A549 (cell line): ENCODE measurements at regions not wholly inside any gene's neighbourhood (a gene's known extent, or its start where the extent isn't known, plus 50 kb on each side); places are given as distances from the start of the nearest gene placed in this dataset.

ENCODE experiments used
- ATAC-seq, 2 experiments: fragments of 200-7000 bp in 1 of 2; fragments of >200 bp in 1 of 2; cut with Nextera tagmentation in 1 of 2; cut with Tn5 transposase in 1 of 2; 3 replicates each; pipeline versions ENCODE4 v1.8.0 to v1.9.1; 2018 to 2020; ENCODE audit warnings: mild to moderate bottlenecking in 1 of 2, moderate library complexity in 1 of 2
- CTCF ChIA-PET: fragments of 300-600 bp; sonication (Branson Sonifier 250); formaldehyde crosslinking; extraction: SDS; loops from one replicate; lab custom pipeline; 2021; ENCODE audit warnings: antibody characterized with exemption, inconsistent platforms; lab: Yijun Ruan, JAX
- POLR2A ChIA-PET: fragments of 350-600 bp; formaldehyde crosslinking; extraction: SDS; loops from one replicate; lab custom pipeline; 2021; ENCODE audit warnings: antibody characterized with exemption, inconsistent platforms; lab: Yijun Ruan, JAX
- DNase-seq, 2 experiments: peaks; one replicate each; pipeline versions ENCODE4 v3.0.0 to v3.0.0-alpha.2; 2011 to 2016; ENCODE audit warnings: low read depth in 1 of 2, low spot score in 1 of 2
- FAIRE-seq: peaks from 2 replicates; lab custom pipeline; 2011; peaks lifted over from hg19 to GRCh38; lab: Jason Lieb, UNC
- H3K27ac ChIP-seq, 2 experiments: fragments of >200 bp; sonication (Bioruptor Twin); formaldehyde crosslinking; 3 replicates each; pipeline ENCODE4 v1.5.1; 2016 to 2017
- H3K4me1 ChIP-seq: fragments of >200 bp; sonication (Bioruptor Twin); formaldehyde crosslinking; 3 replicates; pipeline ENCODE4 v1.6.1; 2016
- H3K4me2 ChIP-seq: fragments of >200 bp; sonication (Bioruptor Twin); formaldehyde crosslinking; 3 replicates; pipeline ENCODE4 v1.6.1; 2016
- H3K4me3 ChIP-seq: fragments of >200 bp; sonication (Bioruptor Twin); formaldehyde crosslinking; 3 replicates; pipeline ENCODE4 v1.5.1; 2016
- H3K9me3 ChIP-seq: fragments of >200 bp; sonication (Bioruptor Twin); formaldehyde crosslinking; 3 replicates; pipeline ENCODE4 v1.6.1; 2016
- BCL3 ChIP-seq: fragments of >200 bp; sonication (Bioruptor Twin); formaldehyde crosslinking; IDR thresholded peaks from 3 replicates; pipeline ENCODE4 v1.6.1; 2016
- CEBPB ChIP-seq, 2 experiments: fragments of >200 bp in 1 of 2; sonication (Bioruptor Twin) in 1 of 2; formaldehyde crosslinking in 1 of 2; IDR thresholded peaks; 2 replicates each; pipeline ENCODE4 v1.6.1; 2012 to 2016
- CHD4 ChIP-seq: fragments of 200-600 bp; sonication (generic); IDR thresholded peaks from 2 replicates; pipeline ENCODE4 v1.6.1; 2016; ENCODE audit warnings: antibody characterized with exemption, mild to moderate bottlenecking, borderline replicate concordance
- EHMT2 ChIP-seq: fragments of 200-600 bp; sonication (generic); IDR thresholded peaks from 2 replicates; pipeline ENCODE4 v1.6.1; 2016; ENCODE audit warnings: antibody characterized with exemption, low read depth, mild to moderate bottlenecking, moderate library complexity
- FOXS1 ChIP-seq: fragments of 250-450 bp; sonication (Bioruptor Pico); IDR thresholded peaks from 2 replicates; pipeline ENCODE4 v1.5.0; 2020; ENCODE audit warnings: mild to moderate bottlenecking, moderate library complexity
- HMGXB4 ChIP-seq: fragments of 250-450 bp; sonication (Bioruptor Pico); IDR thresholded peaks from 2 replicates; pipeline ENCODE4 v1.5.0; 2021; ENCODE audit warnings: mild to moderate bottlenecking, moderate library complexity, borderline replicate concordance
- JUN ChIP-seq, 2 experiments: fragments of >200 bp; sonication (Bioruptor Twin); formaldehyde crosslinking; IDR thresholded peaks; 2 replicates in 1 of 2; 3 replicates in 1 of 2; pipeline ENCODE4 v1.6.1; 2016 to 2017
- JUNB ChIP-seq: fragments of >200 bp; sonication (Bioruptor Twin); formaldehyde crosslinking; IDR thresholded peaks from 2 replicates; pipeline ENCODE4 v1.6.1; 2016
- KDM5A ChIP-seq: fragments of 200-600 bp; sonication (generic); IDR thresholded peaks from 2 replicates; pipeline ENCODE4 v1.6.1; 2016; ENCODE audit warnings: antibody characterized with exemption, mild to moderate bottlenecking
- NFE2L2 ChIP-seq: fragments of 150-350 bp; conservative IDR thresholded peaks from 2 replicates; pipeline ENCODE4 v1.6.1; 2014; ENCODE audit warnings: low read length
- NPAS2 ChIP-seq: fragments of 250-450 bp; sonication (Bioruptor Pico); IDR thresholded peaks from 2 replicates; pipeline ENCODE4 v1.8.0; 2022; ENCODE audit warnings: mild to moderate bottlenecking, moderate library complexity, borderline replicate concordance
- NR3C1 ChIP-seq: fragments of >200 bp; sonication (Bioruptor Twin); formaldehyde crosslinking; IDR thresholded peaks from 3 replicates; pipeline ENCODE4 v1.6.1; 2017
- POLR2A ChIP-seq: IDR thresholded peaks from 2 replicates; pipeline ENCODE4 v1.6.1; 2012; ENCODE audit warnings: mild to moderate bottlenecking, low read length
- POLR2AphosphoS2 ChIP-seq: conservative IDR thresholded peaks from 2 replicates; pipeline ENCODE4 v1.6.1; 2012; ENCODE audit warnings: low read length, improper control_type of control experiment, inconsistent platforms
- RCOR1 ChIP-seq: fragments of 150-350 bp; IDR thresholded peaks from 2 replicates; pipeline ENCODE4 v1.6.1; 2014; ENCODE audit warnings: antibody characterized with exemption, low read length, low read depth
- SREBF2 ChIP-seq: fragments of 450-650 bp; IDR thresholded peaks from 2 replicates; pipeline ENCODE4 v1.6.1; 2014; ENCODE audit warnings: mild to moderate bottlenecking, moderate library complexity
- TFCP2L1 ChIP-seq: fragments of 250-450 bp; sonication (Bioruptor Pico); IDR thresholded peaks from 2 replicates; pipeline ENCODE4 v1.5.0; 2021; ENCODE audit warnings: mild to moderate bottlenecking
- TP53 ChIP-seq: fragments of 250-450 bp; sonication (Bioruptor Pico); IDR thresholded peaks from 2 replicates; pipeline ENCODE4 v1.5.0; 2021; ENCODE audit warnings: mild to moderate bottlenecking, moderate library complexity
- ZNF302 ChIP-seq: fragments of 250-450 bp; sonication (Bioruptor Pico); IDR thresholded peaks from 2 replicates; pipeline ENCODE4 v1.9.0; 2021; ENCODE audit warnings: inconsistent platforms, mild to moderate bottlenecking, moderate library complexity
- ZSCAN20 ChIP-seq: fragments of 250-450 bp; sonication (Bioruptor Pico); IDR thresholded peaks from 2 replicates; pipeline ENCODE4 v1.8.0; 2022; ENCODE audit warnings: mild to moderate bottlenecking, moderate library complexity
- WGBS: methylation state at CpG from one replicate; pipeline ENCODE4 v1.1.6; 2017; ENCODE audit errors: missing lambda C conversion rate; 5-methylcytosine and 5-hydroxymethylcytosine counted together
- TF ChIP-seq, protein P1 (sequence below): fragments of 200-600 bp; sonication (generic); IDR thresholded peaks from 2 replicates; pipeline ENCODE4 v1.6.1; 2016; ENCODE audit warnings: antibody characterized with exemption, mild to moderate bottlenecking, moderate library complexity
- TF ChIP-seq, protein P2 (sequence below): IDR thresholded peaks from 2 replicates; pipeline ENCODE4 v1.6.1; 2012; ENCODE audit warnings: low read depth, borderline replicate concordance
- TF ChIP-seq, protein P3 (sequence below): fragments of 150-350 bp; IDR thresholded peaks from 2 replicates; pipeline ENCODE4 v1.6.1; 2014; ENCODE audit warnings: low read depth, mild to moderate bottlenecking, low read length
- TF ChIP-seq, protein P4 (sequence below): fragments of >200 bp; sonication (Bioruptor Twin); formaldehyde crosslinking; IDR thresholded peaks from 3 replicates; pipeline ENCODE4 v1.5.1; 2016

DNA sequence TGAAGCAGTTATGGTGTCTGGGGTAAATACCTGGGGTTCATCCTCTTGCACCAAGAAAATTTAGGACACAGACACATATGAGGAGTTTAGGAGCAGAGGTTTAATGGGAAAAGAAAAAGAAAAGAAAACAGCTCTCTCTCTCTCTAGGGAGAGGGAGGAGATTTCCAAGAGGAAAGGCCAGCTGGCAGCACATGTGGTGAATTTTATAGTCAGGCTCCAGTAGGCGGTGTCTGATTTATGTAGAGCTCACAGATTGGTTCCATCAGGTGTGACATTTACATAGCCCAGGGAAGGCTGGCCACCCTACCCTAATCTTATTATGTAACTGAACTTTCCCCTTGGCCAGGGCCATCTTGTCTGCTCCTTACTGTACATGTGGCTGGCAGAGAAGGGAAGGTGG is 297.5 kb upstream of the RGPD4 start:
- POLR2A ChIA-PET, result no interaction called here
- H3K27ac ChIP-seq, result no peak overlapping the region
- no peaks in the 10 kb centered on the region for H3K4me1 ChIP-seq
- FAIRE-seq, result no peak
- TF ChIP-seq, protein P1, sequence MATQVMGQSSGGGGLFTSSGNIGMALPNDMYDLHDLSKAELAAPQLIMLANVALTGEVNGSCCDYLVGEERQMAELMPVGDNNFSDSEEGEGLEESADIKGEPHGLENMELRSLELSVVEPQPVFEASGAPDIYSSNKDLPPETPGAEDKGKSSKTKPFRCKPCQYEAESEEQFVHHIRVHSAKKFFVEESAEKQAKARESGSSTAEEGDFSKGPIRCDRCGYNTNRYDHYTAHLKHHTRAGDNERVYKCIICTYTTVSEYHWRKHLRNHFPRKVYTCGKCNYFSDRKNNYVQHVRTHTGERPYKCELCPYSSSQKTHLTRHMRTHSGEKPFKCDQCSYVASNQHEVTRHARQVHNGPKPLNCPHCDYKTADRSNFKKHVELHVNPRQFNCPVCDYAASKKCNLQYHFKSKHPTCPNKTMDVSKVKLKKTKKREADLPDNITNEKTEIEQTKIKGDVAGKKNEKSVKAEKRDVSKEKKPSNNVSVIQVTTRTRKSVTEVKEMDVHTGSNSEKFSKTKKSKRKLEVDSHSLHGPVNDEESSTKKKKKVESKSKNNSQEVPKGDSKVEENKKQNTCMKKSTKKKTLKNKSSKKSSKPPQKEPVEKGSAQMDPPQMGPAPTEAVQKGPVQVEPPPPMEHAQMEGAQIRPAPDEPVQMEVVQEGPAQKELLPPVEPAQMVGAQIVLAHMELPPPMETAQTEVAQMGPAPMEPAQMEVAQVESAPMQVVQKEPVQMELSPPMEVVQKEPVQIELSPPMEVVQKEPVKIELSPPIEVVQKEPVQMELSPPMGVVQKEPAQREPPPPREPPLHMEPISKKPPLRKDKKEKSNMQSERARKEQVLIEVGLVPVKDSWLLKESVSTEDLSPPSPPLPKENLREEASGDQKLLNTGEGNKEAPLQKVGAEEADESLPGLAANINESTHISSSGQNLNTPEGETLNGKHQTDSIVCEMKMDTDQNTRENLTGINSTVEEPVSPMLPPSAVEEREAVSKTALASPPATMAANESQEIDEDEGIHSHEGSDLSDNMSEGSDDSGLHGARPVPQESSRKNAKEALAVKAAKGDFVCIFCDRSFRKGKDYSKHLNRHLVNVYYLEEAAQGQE, result no peak
- TF ChIP-seq BCL3, result no peak
- no peak for TF ChIP-seq ZNF302
- no peak for TF ChIP-seq TP53 (CRISPR knock-in tag)
- TF ChIP-seq, protein P2, sequence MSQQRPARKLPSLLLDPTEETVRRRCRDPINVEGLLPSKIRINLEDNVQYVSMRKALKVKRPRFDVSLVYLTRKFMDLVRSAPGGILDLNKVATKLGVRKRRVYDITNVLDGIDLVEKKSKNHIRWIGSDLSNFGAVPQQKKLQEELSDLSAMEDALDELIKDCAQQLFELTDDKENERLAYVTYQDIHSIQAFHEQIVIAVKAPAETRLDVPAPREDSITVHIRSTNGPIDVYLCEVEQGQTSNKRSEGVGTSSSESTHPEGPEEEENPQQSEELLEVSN, result no peak
- no peak for TF ChIP-seq JUNB
- TF ChIP-seq POLR2AphosphoS2, result no peak
- TF ChIP-seq FOXS1, result no peak
- TF ChIP-seq CHD4, result no peak
- TF ChIP-seq NR3C1, result no peak
- no peak for TF ChIP-seq KDM5A
- no peak for TF ChIP-seq EHMT2
- no peak for TF ChIP-seq RCOR1
- no peak for TF ChIP-seq CEBPB (IDR thresholded peaks at IDR 0.05)
- TF ChIP-seq HMGXB4, result no peak
- TF ChIP-seq NPAS2, result no peak
- TF ChIP-seq, all 56 proteins: peak for 0
- peak in 1 of 2 experiments; percentile 19; a peak in 3 of 6 replicates for ATAC-seq
- Histone ChIP-seq H3K9me3 (peaks cover 5% of the 10 kb centered on the region; the same call in 2 of the 3 replicates), H3K4me2 (no peak overlapping the region), H3K4me3 (no peak overlapping the region)
- DNase-seq, result no peak
- WGBS, result 74% methylated on average over 1 of the region's 1 CpG
- CTCF ChIA-PET, result no interaction called here

- POLR2A ChIA-PET, result no interaction called here
- H3K9me3 ChIP-seq, result no peaks in the 10 kb centered on the region; the same call in 2 of the 3 replicates
- CTCF ChIA-PET, result no interaction called here
- H3K4me3 ChIP-seq, result no peak overlapping the region
- TF ChIP-seq POLR2A (no peak), TFCP2L1 (no peak), KDM5A (no peak), SREBF2 (no peak), JUN (IDR thresholded peaks at IDR 0.05) (no peak), NFE2L2 (no peak), ZSCAN20 (CRISPR knock-in tag) (no peak)
- TF ChIP-seq, protein P3, sequence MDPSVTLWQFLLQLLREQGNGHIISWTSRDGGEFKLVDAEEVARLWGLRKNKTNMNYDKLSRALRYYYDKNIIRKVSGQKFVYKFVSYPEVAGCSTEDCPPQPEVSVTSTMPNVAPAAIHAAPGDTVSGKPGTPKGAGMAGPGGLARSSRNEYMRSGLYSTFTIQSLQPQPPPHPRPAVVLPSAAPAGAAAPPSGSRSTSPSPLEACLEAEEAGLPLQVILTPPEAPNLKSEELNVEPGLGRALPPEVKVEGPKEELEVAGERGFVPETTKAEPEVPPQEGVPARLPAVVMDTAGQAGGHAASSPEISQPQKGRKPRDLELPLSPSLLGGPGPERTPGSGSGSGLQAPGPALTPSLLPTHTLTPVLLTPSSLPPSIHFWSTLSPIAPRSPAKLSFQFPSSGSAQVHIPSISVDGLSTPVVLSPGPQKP, result no peak
- TF ChIP-seq, protein P4, sequence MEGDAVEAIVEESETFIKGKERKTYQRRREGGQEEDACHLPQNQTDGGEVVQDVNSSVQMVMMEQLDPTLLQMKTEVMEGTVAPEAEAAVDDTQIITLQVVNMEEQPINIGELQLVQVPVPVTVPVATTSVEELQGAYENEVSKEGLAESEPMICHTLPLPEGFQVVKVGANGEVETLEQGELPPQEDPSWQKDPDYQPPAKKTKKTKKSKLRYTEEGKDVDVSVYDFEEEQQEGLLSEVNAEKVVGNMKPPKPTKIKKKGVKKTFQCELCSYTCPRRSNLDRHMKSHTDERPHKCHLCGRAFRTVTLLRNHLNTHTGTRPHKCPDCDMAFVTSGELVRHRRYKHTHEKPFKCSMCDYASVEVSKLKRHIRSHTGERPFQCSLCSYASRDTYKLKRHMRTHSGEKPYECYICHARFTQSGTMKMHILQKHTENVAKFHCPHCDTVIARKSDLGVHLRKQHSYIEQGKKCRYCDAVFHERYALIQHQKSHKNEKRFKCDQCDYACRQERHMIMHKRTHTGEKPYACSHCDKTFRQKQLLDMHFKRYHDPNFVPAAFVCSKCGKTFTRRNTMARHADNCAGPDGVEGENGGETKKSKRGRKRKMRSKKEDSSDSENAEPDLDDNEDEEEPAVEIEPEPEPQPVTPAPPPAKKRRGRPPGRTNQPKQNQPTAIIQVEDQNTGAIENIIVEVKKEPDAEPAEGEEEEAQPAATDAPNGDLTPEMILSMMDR, result no peak
- H3K4me1 ChIP-seq, result no peaks in the 10 kb centered on the region
- no peak overlapping the region for H3K4me2 ChIP-seq
- DNase-seq, result no peak
- no peak overlapping the region for H3K27ac ChIP-seq
- 72% methylated on average over 1 of the region's 1 CpG for WGBS
- ATAC-seq, result no peak
- no peak for FAIRE-seq
These were observed 296.6 kb upstream of the RGPD4 start for GRCh38 chr2:107530046-107530445.
